Esophagus muscularis mucosa (tissue), 4 donors: ENCODE measurements at regions not wholly inside any gene's neighbourhood (a gene's known extent, or its start where the extent isn't known, plus 50 kb on each side); places are given as distances from the start of the nearest gene placed in this dataset.

Experiments
- DNase-seq: peaks from one replicate; pipeline ENCODE4 v3.0.0-alpha.2; 2017; ENCODE audit errors: extremely low spot score
- H3K27ac ChIP-seq, 4 donors: fragments of 200-600 bp; sonication (generic); replicated peaks in 1 of 4; 1 replicate in 3 of 4; 2 replicates in 1 of 4; pipeline ENCODE4 v1.5.1; 2016 to 2019; ENCODE audit warnings: mild to moderate bottlenecking in 1 of 4
- H3K27me3 ChIP-seq, 4 donors: fragments of 200-600 bp; sonication (generic); one replicate each; pipeline versions ENCODE4 v1.5.1 to v1.6.0; 2016 to 2019
- H3K36me3 ChIP-seq, 4 donors: fragments of 200-600 bp; sonication (generic); one replicate each; pipeline ENCODE4 v1.5.1; 2016 to 2019
- H3K4me1 ChIP-seq, 4 donors: fragments of 200-600 bp; sonication (generic); one replicate each; pipeline ENCODE4 v1.5.1; 2016 to 2019
- H3K4me3 ChIP-seq, 4 donors: fragments of 200-600 bp; sonication (generic); 1 replicate in 2 of 4; 2 replicates in 2 of 4; pipeline ENCODE4 v1.5.1; 2016 to 2019; ENCODE audit warnings: mild to moderate bottlenecking in 4 of 4, moderate library complexity in 1 of 4
- H3K9me3 ChIP-seq, 4 donors: fragments of 200-600 bp; sonication (generic); 1 replicate in 3 of 4; 2 replicates in 1 of 4; pipeline ENCODE4 v1.5.1; 2016 to 2019
- CTCF ChIP-seq, 3 experiments: fragments of 200-600 bp in 2 of 3; fragments of 450-650 bp in 1 of 3; sonication (generic) in 2 of 3; IDR thresholded peaks; one replicate each; pipeline ENCODE4 v1.5.1; 2017 to 2019; ENCODE audit warnings: antibody characterized with exemption in 3 of 3, mild to moderate bottlenecking in 2 of 3, moderate library complexity in 1 of 3
- EP300 ChIP-seq: sonication (generic); formaldehyde crosslinking; IDR thresholded peaks from one replicate; pipeline ENCODE4 v1.6.1; 2017; ENCODE audit warnings: antibody characterized with exemption
- POLR2A ChIP-seq: fragments of 450-650 bp; IDR thresholded peaks from one replicate; pipeline ENCODE4 v1.6.1; 2017; ENCODE audit warnings: antibody characterized with exemption, moderate library complexity, mild to moderate bottlenecking, low read depth
- POLR2AphosphoS5 ChIP-seq, 2 donors: sonication (generic); formaldehyde crosslinking; IDR thresholded peaks; one replicate each; pipeline ENCODE4 v1.6.1; 2017; ENCODE audit warnings: antibody characterized with exemption in 2 of 2
- WGBS: methylation state at CpG from one replicate; pipeline ENCODE4 v1.1.5; 2018; 5-methylcytosine and 5-hydroxymethylcytosine counted together
- intact Hi-C: fragments of 100-400 bp; cut with DNase I; formaldehyde crosslinking; loops from one replicate; pipeline ENCODE4 v1.15.1; 2023

GRCh38 chr5:91639744-91640143, 256.6 kb upstream of the ARRDC3 start:
- no peak for DNase-seq
- no peak for TF ChIP-seq EP300
- TF ChIP-seq POLR2AphosphoS5 (IDR thresholded peaks at IDR 0.05) = no peak
- TF ChIP-seq POLR2A = no peak
- TF ChIP-seq CTCF (IDR thresholded peaks at IDR 0.05) = no peak
- peaks cover 0 to 4% (median 0%) of the 10 kb centered on the region in 4 donors for H3K4me1 ChIP-seq
- no peak overlapping the region for H3K4me3 ChIP-seq
- intact Hi-C loops = no loop called here
- WGBS = 47% methylated on average over 3 of the region's 3 CpGs
- H3K27me3 ChIP-seq = no peaks in the 10 kb centered on the region
- H3K27ac ChIP-seq = no peak overlapping the region
- H3K9me3 ChIP-seq = no peaks in the 10 kb centered on the region
- no peaks in the 10 kb centered on the region for H3K36me3 ChIP-seq

GRCh38 chr5:91638010-91638409, 254.9 kb upstream of the ARRDC3 start:
- DNase-seq = no peak
- Histone ChIP-seq H3K9me3 (no peaks in the 10 kb centered on the region), H3K27me3 (no peaks in the 10 kb centered on the region), H3K36me3 (no peaks in the 10 kb centered on the region), H3K27ac (no peak overlapping the region), H3K4me1 (peaks cover 0 to 4% (median 0%) of the 10 kb centered on the region in 4 donors), H3K4me3 (no peak overlapping the region)
- 83% methylated on average over 1 of the region's 1 CpG for WGBS
- TF ChIP-seq EP300 = no peak
- intact Hi-C loops = no loop called here

GRCh38 chr5:91635950-91636734, 253.0 kb upstream of the ARRDC3 start:
- no peaks in the 10 kb centered on the region for H3K36me3 ChIP-seq
- no peak for DNase-seq
- TF ChIP-seq EP300 = no peak
- intact Hi-C loops = no loop called here
- no peak overlapping the region for H3K4me3 ChIP-seq
- no peaks in the 10 kb centered on the region for H3K4me1 ChIP-seq
- H3K27me3 ChIP-seq = no peaks in the 10 kb centered on the region
- no peak overlapping the region for H3K27ac ChIP-seq
- H3K9me3 ChIP-seq = no peaks in the 10 kb centered on the region
- 75% methylated on average over 4 of the region's 4 CpGs for WGBS

- intact Hi-C loops = no loop called here
- Histone ChIP-seq H3K4me1 (no peaks in the 10 kb centered on the region), H3K9me3 (no peaks in the 10 kb centered on the region), H3K27me3 (no peaks in the 10 kb centered on the region), H3K4me3 (no peak overlapping the region), H3K36me3 (no peaks in the 10 kb centered on the region), H3K27ac (no peak overlapping the region)
- WGBS = 64% methylated on average over 1 of the region's 1 CpG
- no peak for TF ChIP-seq CTCF (IDR thresholded peaks at IDR 0.05)
- no peak for TF ChIP-seq POLR2A
- no peak for TF ChIP-seq POLR2AphosphoS5 (IDR thresholded peaks at IDR 0.05)
- TF ChIP-seq EP300 = no peak
- DNase-seq = no peak
These were observed 249.8 kb upstream of the ARRDC3 start for GRCh38 chr5:91632871-91633270.

GRCh38 chr5:91611746-91612145, 228.6 kb upstream of the ARRDC3 start:
- H3K4me3 ChIP-seq = no peak overlapping the region
- no peaks in the 10 kb centered on the region for H3K36me3 ChIP-seq
- H3K9me3 ChIP-seq = no peaks in the 10 kb centered on the region
- no peaks in the 10 kb centered on the region for H3K4me1 ChIP-seq
- WGBS = 44% methylated on average over 2 of the region's 2 CpGs
- TF ChIP-seq POLR2A (no peak), POLR2AphosphoS5 (IDR thresholded peaks at IDR 0.05) (no peak), CTCF (IDR thresholded peaks at IDR 0.05) (no peak), EP300 (no peak)
- H3K27ac ChIP-seq = no peak overlapping the region
- intact Hi-C loops = no loop called here
- no peaks in the 10 kb centered on the region for H3K27me3 ChIP-seq
- DNase-seq = no peak

GRCh38 chr5:91607675-91608074, 224.6 kb upstream of the ARRDC3 start:
- H3K27ac ChIP-seq = no peak overlapping the region
- no peaks in the 10 kb centered on the region for H3K27me3 ChIP-seq
- intact Hi-C loops = no loop called here
- TF ChIP-seq POLR2A (no peak), CTCF (IDR thresholded peaks at IDR 0.05) (no peak), POLR2AphosphoS5 (IDR thresholded peaks at IDR 0.05) (no peak), EP300 (no peak)
- no peaks in the 10 kb centered on the region for H3K4me1 ChIP-seq
- DNase-seq = no peak
- no peaks in the 10 kb centered on the region for H3K9me3 ChIP-seq
- no peaks in the 10 kb centered on the region for H3K36me3 ChIP-seq
- H3K4me3 ChIP-seq = no peak overlapping the region
